Liver (tissue), 8 donors: ENCODE measurements at regions not wholly inside any gene's neighbourhood (a gene's known extent, or its start where the extent isn't known, plus 50 kb on each side); places are given as distances from the start of the nearest gene placed in this dataset.
A peak's percentile ranks its signal among the peaks of the same experiment; 100 is the strongest.

ENCODE experiments used
- DNase-seq: peaks from one replicate; pipeline ENCODE4 v3.0.0-alpha.2; 2017; ENCODE audit warnings: low spot score
- H3K27ac ChIP-seq, 2 donors: one replicate each; pipeline ENCODE4 v1.7.0; 2013; ENCODE audit warnings: inconsistent platforms in 2 of 2, low read length in 2 of 2, control low read depth in 1 of 2, low read depth in 1 of 2, mild to moderate bottlenecking in 1 of 2
- H3K27me3 ChIP-seq, 4 donors: one replicate each; pipeline versions ENCODE4 v1.6.1 to v1.7.0; 2013; ENCODE audit warnings: low read length in 3 of 4, inconsistent platforms in 1 of 4, mild to moderate bottlenecking in 1 of 4, moderate library complexity in 1 of 4; ENCODE audit not compliant: control insufficient read depth in 4 of 4, insufficient read depth in 4 of 4
- H3K36me3 ChIP-seq, 4 donors: one replicate each; pipeline versions ENCODE4 v1.6.1 to v1.7.0; 2013; ENCODE audit warnings: low read length in 3 of 4, mild to moderate bottlenecking in 3 of 4, low read depth in 1 of 4, moderate library complexity in 1 of 4; ENCODE audit not compliant: control insufficient read depth in 4 of 4, insufficient read depth in 3 of 4
- H3K4me1 ChIP-seq, 4 donors: one replicate each; pipeline versions ENCODE4 v1.6.1 to v1.7.0; 2013; ENCODE audit warnings: low read length in 3 of 4, mild to moderate bottlenecking in 3 of 4, moderate library complexity in 1 of 4; ENCODE audit not compliant: control insufficient read depth in 4 of 4, insufficient read depth in 4 of 4
- H3K4me3 ChIP-seq, 3 donors: one replicate each; pipeline versions ENCODE4 v1.6.1 to v1.7.0; 2013; ENCODE audit warnings: low read length in 3 of 3, control low read depth in 1 of 3, low read depth in 1 of 3, mild to moderate bottlenecking in 1 of 3
- H3K9ac ChIP-seq, 2 donors: one replicate each; pipeline ENCODE4 v1.7.0; 2013; ENCODE audit warnings: low read length in 2 of 2, mild to moderate bottlenecking in 2 of 2, moderate library complexity in 2 of 2, control low read depth in 1 of 2, low read depth in 1 of 2
- H3K9me3 ChIP-seq, 4 donors: one replicate each; pipeline versions ENCODE4 v1.6.1 to v1.7.0; 2013; ENCODE audit warnings: low read length in 3 of 4; ENCODE audit not compliant: control insufficient read depth in 4 of 4
- EGR1 ChIP-seq, 2 donors: IDR thresholded peaks; 2 replicates each; pipeline ENCODE4 v1.6.1; 2016 to 2018; ENCODE audit warnings: antibody characterized with exemption in 2 of 2, low read depth in 2 of 2
- FOXA1 ChIP-seq: IDR thresholded peaks from 2 replicates; pipeline ENCODE4 v1.6.1; 2016; ENCODE audit warnings: antibody characterized with exemption
- FOXA2 ChIP-seq: IDR thresholded peaks from 2 replicates; pipeline ENCODE4 v1.6.1; 2016; ENCODE audit warnings: antibody characterized with exemption
- GABPA ChIP-seq, 2 donors: IDR thresholded peaks in 1 of 2; conservative IDR thresholded peaks in 1 of 2; 2 replicates each; pipeline ENCODE4 v1.6.1; 2016; ENCODE audit warnings: antibody characterized with exemption in 2 of 2, mild to moderate bottlenecking in 1 of 2, moderate library complexity in 1 of 2
- HNF4A ChIP-seq, 2 donors: conservative IDR thresholded peaks; 2 replicates each; pipeline ENCODE4 v1.6.1; 2016; ENCODE audit warnings: antibody characterized with exemption in 2 of 2, mild to moderate bottlenecking in 2 of 2
- HNF4G ChIP-seq: IDR thresholded peaks from 2 replicates; pipeline ENCODE4 v1.6.1; 2016; ENCODE audit warnings: antibody characterized with exemption
- JUND ChIP-seq, 2 donors: IDR thresholded peaks; 2 replicates each; pipeline ENCODE4 v1.6.1; 2016; ENCODE audit warnings: antibody characterized with exemption in 2 of 2
- RAD21 ChIP-seq, 2 donors: IDR thresholded peaks; 2 replicates each; pipeline ENCODE4 v1.6.1; 2016; ENCODE audit warnings: antibody characterized with exemption in 2 of 2, mild to moderate bottlenecking in 2 of 2
- RXRA ChIP-seq, 2 donors: IDR thresholded peaks; 2 replicates each; pipeline ENCODE4 v1.6.1; 2017 to 2018; ENCODE audit warnings: antibody characterized with exemption in 2 of 2, mild to moderate bottlenecking in 1 of 2
- SP1 ChIP-seq: IDR thresholded peaks from 2 replicates; pipeline ENCODE4 v1.6.1; 2018; ENCODE audit warnings: antibody characterized with exemption, mild to moderate bottlenecking
- TAF1 ChIP-seq: conservative IDR thresholded peaks from 2 replicates; pipeline ENCODE4 v1.6.1; 2016; ENCODE audit warnings: antibody characterized with exemption, mild to moderate bottlenecking
- YY1 ChIP-seq: IDR thresholded peaks from 2 replicates; pipeline ENCODE4 v1.6.1; 2016; ENCODE audit warnings: antibody characterized with exemption, mild to moderate bottlenecking
- WGBS: extraction: QIAGEN DNeasy Blood & Tissue Kit; methylation state at CpG from one replicate; pipeline ENCODE4 v1.1.7; 2013; 5-methylcytosine and 5-hydroxymethylcytosine counted together
- TF ChIP-seq, protein P1 (sequence below): IDR thresholded peaks from 2 replicates; pipeline ENCODE4 v1.6.1; 2016; ENCODE audit warnings: antibody characterized with exemption, mild to moderate bottlenecking
- TF ChIP-seq, protein P2 (sequence below): IDR thresholded peaks from 2 replicates; pipeline ENCODE4 v1.6.1; 2016; ENCODE audit warnings: antibody characterized with exemption
- TF ChIP-seq, protein P3 (sequence below): IDR thresholded peaks from 2 replicates; pipeline ENCODE4 v1.6.1; 2016; ENCODE audit warnings: antibody characterized with exemption
- TF ChIP-seq, protein P4 (sequence below): fragments of 150-350 bp; IDR thresholded peaks from 2 replicates; pipeline ENCODE4 v1.5.1; 2017; ENCODE audit warnings: improper control_type of control experiment, low read depth, low read length; ENCODE audit not compliant: missing input control
- TF ChIP-seq, protein P5 (sequence below): IDR thresholded peaks from 2 replicates; pipeline ENCODE4 v1.6.1; 2016; ENCODE audit warnings: antibody characterized with exemption
- donor health status: healthy.
- donor health status: healthy.
- donor health status: healthy.
- donor health status: healthy.
- donor health status: healthy.

DNA sequence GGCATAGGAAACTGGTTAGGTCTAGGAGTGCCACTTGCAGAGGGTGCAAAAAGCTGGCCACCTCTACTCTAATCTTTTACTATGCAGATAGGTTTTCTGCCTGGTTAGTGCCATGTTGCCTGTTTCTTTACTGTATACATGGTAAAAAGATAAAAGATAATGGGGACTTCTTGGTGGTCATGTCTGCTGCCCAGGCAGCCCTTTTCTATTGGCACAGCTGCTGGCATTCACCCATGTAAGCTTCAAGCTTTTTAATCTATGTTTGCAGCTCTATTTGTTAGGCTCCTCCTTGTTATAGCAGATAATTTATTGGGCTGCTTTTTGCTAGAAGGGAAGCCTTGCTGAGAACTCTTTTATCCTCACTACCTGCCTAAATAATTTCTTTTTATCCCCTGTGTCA is 74.0 kb upstream of the KDM5D start:
- Histone ChIP-seq H3K9ac (no peak overlapping the region), H3K27me3 (no peaks in the 10 kb centered on the region), H3K4me1 (no peaks in the 10 kb centered on the region), H3K27ac (no peak overlapping the region), H3K9me3 (no peaks in the 10 kb centered on the region), H3K4me3 (no peak overlapping the region), H3K36me3 (no peaks in the 10 kb centered on the region)
- no peak for TF ChIP-seq YY1
- TF ChIP-seq, protein P1, sequence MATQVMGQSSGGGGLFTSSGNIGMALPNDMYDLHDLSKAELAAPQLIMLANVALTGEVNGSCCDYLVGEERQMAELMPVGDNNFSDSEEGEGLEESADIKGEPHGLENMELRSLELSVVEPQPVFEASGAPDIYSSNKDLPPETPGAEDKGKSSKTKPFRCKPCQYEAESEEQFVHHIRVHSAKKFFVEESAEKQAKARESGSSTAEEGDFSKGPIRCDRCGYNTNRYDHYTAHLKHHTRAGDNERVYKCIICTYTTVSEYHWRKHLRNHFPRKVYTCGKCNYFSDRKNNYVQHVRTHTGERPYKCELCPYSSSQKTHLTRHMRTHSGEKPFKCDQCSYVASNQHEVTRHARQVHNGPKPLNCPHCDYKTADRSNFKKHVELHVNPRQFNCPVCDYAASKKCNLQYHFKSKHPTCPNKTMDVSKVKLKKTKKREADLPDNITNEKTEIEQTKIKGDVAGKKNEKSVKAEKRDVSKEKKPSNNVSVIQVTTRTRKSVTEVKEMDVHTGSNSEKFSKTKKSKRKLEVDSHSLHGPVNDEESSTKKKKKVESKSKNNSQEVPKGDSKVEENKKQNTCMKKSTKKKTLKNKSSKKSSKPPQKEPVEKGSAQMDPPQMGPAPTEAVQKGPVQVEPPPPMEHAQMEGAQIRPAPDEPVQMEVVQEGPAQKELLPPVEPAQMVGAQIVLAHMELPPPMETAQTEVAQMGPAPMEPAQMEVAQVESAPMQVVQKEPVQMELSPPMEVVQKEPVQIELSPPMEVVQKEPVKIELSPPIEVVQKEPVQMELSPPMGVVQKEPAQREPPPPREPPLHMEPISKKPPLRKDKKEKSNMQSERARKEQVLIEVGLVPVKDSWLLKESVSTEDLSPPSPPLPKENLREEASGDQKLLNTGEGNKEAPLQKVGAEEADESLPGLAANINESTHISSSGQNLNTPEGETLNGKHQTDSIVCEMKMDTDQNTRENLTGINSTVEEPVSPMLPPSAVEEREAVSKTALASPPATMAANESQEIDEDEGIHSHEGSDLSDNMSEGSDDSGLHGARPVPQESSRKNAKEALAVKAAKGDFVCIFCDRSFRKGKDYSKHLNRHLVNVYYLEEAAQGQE, result no peak
- TF ChIP-seq RAD21 (IDR thresholded peaks at IDR 0.05), result no peak
- TF ChIP-seq, protein P2, sequence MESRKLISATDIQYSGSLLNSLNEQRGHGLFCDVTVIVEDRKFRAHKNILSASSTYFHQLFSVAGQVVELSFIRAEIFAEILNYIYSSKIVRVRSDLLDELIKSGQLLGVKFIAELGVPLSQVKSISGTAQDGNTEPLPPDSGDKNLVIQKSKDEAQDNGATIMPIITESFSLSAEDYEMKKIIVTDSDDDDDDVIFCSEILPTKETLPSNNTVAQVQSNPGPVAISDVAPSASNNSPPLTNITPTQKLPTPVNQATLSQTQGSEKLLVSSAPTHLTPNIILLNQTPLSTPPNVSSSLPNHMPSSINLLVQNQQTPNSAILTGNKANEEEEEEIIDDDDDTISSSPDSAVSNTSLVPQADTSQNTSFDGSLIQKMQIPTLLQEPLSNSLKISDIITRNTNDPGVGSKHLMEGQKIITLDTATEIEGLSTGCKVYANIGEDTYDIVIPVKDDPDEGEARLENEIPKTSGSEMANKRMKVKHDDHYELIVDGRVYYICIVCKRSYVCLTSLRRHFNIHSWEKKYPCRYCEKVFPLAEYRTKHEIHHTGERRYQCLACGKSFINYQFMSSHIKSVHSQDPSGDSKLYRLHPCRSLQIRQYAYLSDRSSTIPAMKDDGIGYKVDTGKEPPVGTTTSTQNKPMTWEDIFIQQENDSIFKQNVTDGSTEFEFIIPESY, result no peak
- no peak for TF ChIP-seq SP1
- TF ChIP-seq, protein P3, sequence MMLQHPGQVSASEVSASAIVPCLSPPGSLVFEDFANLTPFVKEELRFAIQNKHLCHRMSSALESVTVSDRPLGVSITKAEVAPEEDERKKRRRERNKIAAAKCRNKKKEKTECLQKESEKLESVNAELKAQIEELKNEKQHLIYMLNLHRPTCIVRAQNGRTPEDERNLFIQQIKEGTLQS, result no peak
- TF ChIP-seq, protein P4, sequence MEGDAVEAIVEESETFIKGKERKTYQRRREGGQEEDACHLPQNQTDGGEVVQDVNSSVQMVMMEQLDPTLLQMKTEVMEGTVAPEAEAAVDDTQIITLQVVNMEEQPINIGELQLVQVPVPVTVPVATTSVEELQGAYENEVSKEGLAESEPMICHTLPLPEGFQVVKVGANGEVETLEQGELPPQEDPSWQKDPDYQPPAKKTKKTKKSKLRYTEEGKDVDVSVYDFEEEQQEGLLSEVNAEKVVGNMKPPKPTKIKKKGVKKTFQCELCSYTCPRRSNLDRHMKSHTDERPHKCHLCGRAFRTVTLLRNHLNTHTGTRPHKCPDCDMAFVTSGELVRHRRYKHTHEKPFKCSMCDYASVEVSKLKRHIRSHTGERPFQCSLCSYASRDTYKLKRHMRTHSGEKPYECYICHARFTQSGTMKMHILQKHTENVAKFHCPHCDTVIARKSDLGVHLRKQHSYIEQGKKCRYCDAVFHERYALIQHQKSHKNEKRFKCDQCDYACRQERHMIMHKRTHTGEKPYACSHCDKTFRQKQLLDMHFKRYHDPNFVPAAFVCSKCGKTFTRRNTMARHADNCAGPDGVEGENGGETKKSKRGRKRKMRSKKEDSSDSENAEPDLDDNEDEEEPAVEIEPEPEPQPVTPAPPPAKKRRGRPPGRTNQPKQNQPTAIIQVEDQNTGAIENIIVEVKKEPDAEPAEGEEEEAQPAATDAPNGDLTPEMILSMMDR, result no peak
- TF ChIP-seq JUND (IDR thresholded peaks at IDR 0.05), result no peak
- TF ChIP-seq EGR1 (IDR thresholded peaks at IDR 0.05; ENCODE audit: low read depth in 2 of 2), result no peak
- TF ChIP-seq TAF1, result no peak
- no peak for TF ChIP-seq GABPA (IDR thresholded peaks at IDR 0.05 in 1 of 2, conservative IDR thresholded peaks at IDR 0.05 in 1 of 2)
- no peak for TF ChIP-seq FOXA2
- TF ChIP-seq, protein P5, sequence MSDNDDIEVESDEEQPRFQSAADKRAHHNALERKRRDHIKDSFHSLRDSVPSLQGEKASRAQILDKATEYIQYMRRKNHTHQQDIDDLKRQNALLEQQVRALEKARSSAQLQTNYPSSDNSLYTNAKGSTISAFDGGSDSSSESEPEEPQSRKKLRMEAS, result no peak
- no peak for TF ChIP-seq HNF4A (conservative IDR thresholded peaks at IDR 0.05)
- TF ChIP-seq RXRA (IDR thresholded peaks at IDR 0.05), result no peak
- TF ChIP-seq FOXA1, result no peak
- TF ChIP-seq HNF4G, result no peak
- DNase-seq, result no peak

DNA sequence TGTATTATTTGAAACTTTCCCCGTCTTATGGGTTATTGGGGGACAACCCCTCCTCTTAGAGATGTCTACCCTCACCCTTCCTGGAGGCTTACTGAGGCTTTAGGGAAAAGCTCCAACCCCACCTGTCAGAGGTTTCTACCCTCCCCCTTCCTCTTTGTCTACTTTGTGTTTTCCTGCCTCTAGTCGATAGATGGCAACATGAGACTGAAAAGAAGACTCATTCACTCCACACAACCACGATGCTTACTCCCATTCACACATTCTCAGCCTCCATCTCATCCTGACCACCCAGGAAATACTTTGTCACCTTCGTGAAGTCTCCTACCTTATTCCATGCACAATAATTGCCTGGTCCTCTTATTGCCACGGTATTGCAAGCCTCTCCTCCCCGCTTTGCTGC is 72.4 kb upstream of the KDM5D start:
- Histone ChIP-seq H3K9ac (no peak overlapping the region), H3K27me3 (no peaks in the 10 kb centered on the region), H3K27ac (no peak overlapping the region), H3K36me3 (no peaks in the 10 kb centered on the region), H3K4me1 (no peaks in the 10 kb centered on the region), H3K9me3 (no peaks in the 10 kb centered on the region), H3K4me3 (no peak overlapping the region)
- no peak for TF ChIP-seq TAF1
- TF ChIP-seq, protein P1, result no peak
- TF ChIP-seq, protein P3, result no peak
- TF ChIP-seq RAD21 (IDR thresholded peaks at IDR 0.05), result peak in 1 of 2 donors; percentile 54
- TF ChIP-seq, protein P2, result no peak
- TF ChIP-seq GABPA (IDR thresholded peaks at IDR 0.05 in 1 of 2, conservative IDR thresholded peaks at IDR 0.05 in 1 of 2), result no peak
- DNase-seq, result no peak
- WGBS, result 30% methylated on average over 6 of the region's 6 CpGs
